ENCODE measurements at regions not wholly inside any gene's neighbourhood (a gene's known extent, or its start where the extent isn't known, plus 50 kb on each side); places are given as distances from the start of the nearest gene placed in this dataset.

DNA sequence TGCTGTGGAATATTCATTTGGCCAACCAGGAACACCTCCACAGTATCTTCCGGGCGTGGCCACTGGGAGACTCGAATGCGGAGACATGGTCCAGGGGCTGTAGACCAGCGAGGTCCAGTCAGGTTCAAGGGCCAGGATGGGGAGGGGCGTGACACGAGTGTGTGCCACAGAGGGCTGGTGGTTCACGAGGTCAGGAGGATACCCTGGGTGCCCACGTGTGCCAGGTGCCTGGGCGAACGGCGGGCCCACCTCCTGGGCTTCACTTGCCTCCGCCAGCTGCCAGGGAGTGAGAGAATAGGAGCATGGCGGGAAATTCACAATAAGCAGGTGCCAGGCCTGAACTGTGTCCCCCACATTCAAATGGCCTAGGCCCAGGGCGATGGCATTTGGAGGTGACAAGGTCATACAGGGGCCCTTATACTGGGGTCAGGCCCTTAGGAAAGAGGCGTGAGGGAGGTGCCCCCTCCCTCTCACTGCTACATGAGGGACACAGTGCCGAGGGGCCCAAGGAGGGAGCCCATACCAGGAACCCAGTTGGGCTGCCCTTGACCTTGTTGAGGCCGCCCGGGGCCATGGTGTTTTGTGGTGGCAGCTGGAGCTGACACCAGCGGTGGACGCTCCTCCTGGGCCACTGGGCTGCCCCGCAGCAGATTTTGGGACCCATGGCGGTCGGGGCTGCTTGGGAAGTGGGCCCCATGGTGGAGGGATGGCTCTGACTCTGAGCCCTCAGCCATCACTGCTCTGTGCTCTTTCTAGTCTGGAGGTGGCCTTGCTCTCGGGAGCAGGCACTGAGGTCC, 1268.9 kb downstream of the BRD1 start:
- TF ChIP-seq, protein P1, sequence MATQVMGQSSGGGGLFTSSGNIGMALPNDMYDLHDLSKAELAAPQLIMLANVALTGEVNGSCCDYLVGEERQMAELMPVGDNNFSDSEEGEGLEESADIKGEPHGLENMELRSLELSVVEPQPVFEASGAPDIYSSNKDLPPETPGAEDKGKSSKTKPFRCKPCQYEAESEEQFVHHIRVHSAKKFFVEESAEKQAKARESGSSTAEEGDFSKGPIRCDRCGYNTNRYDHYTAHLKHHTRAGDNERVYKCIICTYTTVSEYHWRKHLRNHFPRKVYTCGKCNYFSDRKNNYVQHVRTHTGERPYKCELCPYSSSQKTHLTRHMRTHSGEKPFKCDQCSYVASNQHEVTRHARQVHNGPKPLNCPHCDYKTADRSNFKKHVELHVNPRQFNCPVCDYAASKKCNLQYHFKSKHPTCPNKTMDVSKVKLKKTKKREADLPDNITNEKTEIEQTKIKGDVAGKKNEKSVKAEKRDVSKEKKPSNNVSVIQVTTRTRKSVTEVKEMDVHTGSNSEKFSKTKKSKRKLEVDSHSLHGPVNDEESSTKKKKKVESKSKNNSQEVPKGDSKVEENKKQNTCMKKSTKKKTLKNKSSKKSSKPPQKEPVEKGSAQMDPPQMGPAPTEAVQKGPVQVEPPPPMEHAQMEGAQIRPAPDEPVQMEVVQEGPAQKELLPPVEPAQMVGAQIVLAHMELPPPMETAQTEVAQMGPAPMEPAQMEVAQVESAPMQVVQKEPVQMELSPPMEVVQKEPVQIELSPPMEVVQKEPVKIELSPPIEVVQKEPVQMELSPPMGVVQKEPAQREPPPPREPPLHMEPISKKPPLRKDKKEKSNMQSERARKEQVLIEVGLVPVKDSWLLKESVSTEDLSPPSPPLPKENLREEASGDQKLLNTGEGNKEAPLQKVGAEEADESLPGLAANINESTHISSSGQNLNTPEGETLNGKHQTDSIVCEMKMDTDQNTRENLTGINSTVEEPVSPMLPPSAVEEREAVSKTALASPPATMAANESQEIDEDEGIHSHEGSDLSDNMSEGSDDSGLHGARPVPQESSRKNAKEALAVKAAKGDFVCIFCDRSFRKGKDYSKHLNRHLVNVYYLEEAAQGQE (IDR thresholded peaks at IDR 0.05; ENCODE audit: insufficient replicate concordance, low read depth), result no peak
- TF ChIP-seq POLR2AphosphoS5 (IDR thresholded peaks at IDR 0.05; ENCODE audit: low read depth) (no peak), GABPA (IDR thresholded peaks at IDR 0.05; ENCODE audit: low read depth) (no peak), SPI1 (IDR thresholded peaks at IDR 0.05; ENCODE audit: borderline replicate concordance, low read depth) (no peak)
- TF ChIP-seq, protein P2, sequence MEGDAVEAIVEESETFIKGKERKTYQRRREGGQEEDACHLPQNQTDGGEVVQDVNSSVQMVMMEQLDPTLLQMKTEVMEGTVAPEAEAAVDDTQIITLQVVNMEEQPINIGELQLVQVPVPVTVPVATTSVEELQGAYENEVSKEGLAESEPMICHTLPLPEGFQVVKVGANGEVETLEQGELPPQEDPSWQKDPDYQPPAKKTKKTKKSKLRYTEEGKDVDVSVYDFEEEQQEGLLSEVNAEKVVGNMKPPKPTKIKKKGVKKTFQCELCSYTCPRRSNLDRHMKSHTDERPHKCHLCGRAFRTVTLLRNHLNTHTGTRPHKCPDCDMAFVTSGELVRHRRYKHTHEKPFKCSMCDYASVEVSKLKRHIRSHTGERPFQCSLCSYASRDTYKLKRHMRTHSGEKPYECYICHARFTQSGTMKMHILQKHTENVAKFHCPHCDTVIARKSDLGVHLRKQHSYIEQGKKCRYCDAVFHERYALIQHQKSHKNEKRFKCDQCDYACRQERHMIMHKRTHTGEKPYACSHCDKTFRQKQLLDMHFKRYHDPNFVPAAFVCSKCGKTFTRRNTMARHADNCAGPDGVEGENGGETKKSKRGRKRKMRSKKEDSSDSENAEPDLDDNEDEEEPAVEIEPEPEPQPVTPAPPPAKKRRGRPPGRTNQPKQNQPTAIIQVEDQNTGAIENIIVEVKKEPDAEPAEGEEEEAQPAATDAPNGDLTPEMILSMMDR (IDR thresholded peaks at IDR 0.05; ENCODE audit: insufficient read depth, low read length), result no peak
- Histone ChIP-seq H3K4me3 (replicated peaks; ENCODE audit: insufficient read depth, low read length) (no peak overlapping the region), H3K27ac (replicated peaks) (no peak overlapping the region), H3K27me3 (ENCODE audit: insufficient read depth, poor library complexity, severe bottlenecking) (no peaks in the 10 kb centered on the region)
- no peak for DNase-seq (ENCODE audit: low read depth in 1 of 2, low spot score in 1 of 2)

DNA sequence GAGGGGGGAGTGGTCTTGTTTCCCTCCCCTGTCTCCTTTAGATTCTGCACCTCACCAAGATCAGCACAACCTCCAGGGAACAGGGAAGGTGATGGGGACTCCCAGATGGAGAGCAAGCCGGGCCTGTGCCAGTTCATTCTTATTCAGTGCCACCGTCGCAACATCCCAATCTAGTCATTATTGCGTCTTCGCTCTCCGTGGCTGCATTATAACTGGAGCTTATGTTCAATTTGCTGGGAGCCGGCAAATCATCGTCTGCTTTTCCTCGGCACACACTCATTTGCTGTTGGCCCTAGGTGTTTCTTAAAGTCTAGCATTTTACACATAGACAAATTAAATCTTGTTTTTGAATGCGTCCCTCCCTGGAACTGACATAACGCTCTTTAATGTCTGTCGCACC, 1269.7 kb downstream of the BRD1 start:
- no peaks in the 10 kb centered on the region for H3K27me3 ChIP-seq (ENCODE audit: insufficient read depth, poor library complexity, severe bottlenecking)
- no peak overlapping the region for H3K4me3 ChIP-seq (replicated peaks; ENCODE audit: insufficient read depth, low read length)
- H3K27ac ChIP-seq (replicated peaks), result no peak overlapping the region
- no peak for DNase-seq (ENCODE audit: low read depth in 1 of 2, low spot score in 1 of 2)
- TF ChIP-seq, protein P2 (IDR thresholded peaks at IDR 0.05; ENCODE audit: insufficient read depth, low read length), result no peak
- TF ChIP-seq SPI1 (IDR thresholded peaks at IDR 0.05; ENCODE audit: borderline replicate concordance, low read depth) (no peak), GABPA (IDR thresholded peaks at IDR 0.05; ENCODE audit: low read depth) (no peak)
- TF ChIP-seq, protein P1 (IDR thresholded peaks at IDR 0.05; ENCODE audit: insufficient replicate concordance, low read depth), result no peak

DNA sequence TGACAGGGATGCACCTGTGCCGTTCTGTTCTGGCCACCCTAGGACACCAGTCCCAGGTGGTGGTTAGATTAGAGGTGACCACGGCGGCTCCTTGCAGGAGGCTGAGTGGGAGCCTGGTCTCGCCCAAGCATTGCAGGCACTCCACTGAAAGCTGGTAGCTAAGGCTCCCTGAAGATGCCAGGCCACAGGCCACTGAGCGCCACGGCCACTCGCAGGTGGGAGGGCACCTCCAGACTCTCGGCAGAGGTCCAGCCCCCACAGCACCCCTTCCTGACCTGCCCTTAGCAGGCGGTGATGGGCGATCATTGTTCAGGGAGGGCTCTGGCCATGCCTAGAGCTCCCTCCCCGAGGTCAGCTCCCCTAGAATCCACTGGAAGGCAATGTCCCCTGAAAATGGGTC, 1270.2 kb downstream of the BRD1 start:
- Histone ChIP-seq H3K27me3 (ENCODE audit: insufficient read depth, poor library complexity, severe bottlenecking) (no peaks in the 10 kb centered on the region), H3K27ac (replicated peaks) (no peak overlapping the region), H3K4me3 (replicated peaks; ENCODE audit: insufficient read depth, low read length) (no peak overlapping the region)
- TF ChIP-seq GABPA (IDR thresholded peaks at IDR 0.05; ENCODE audit: low read depth) (no peak), POLR2AphosphoS5 (IDR thresholded peaks at IDR 0.05; ENCODE audit: low read depth) (no peak), SPI1 (IDR thresholded peaks at IDR 0.05; ENCODE audit: borderline replicate concordance, low read depth) (no peak)
- TF ChIP-seq, protein P2 (IDR thresholded peaks at IDR 0.05; ENCODE audit: insufficient read depth, low read length), result no peak
- TF ChIP-seq, protein P1 (IDR thresholded peaks at IDR 0.05; ENCODE audit: insufficient replicate concordance, low read depth), result no peak
- no peak for DNase-seq (ENCODE audit: low read depth in 1 of 2, low spot score in 1 of 2)

Measured in HL-60 (cell line).